Upper lobe of left lung (tissue), 4 donors: ENCODE measurements at regions not wholly inside any gene's neighbourhood (a gene's known extent, or its start where the extent isn't known, plus 50 kb on each side); places are given as distances from the start of the nearest gene placed in this dataset.

ENCODE experiments used
- EP300 ChIP-seq, 4 donors: sonication (generic); formaldehyde crosslinking; IDR thresholded peaks; one replicate each; pipeline ENCODE4 v1.5.1; 2017; ENCODE audit warnings: antibody characterized with exemption in 4 of 4, control low read depth in 2 of 4
- POLR2A ChIP-seq, 4 donors: fragments of 450-650 bp; IDR thresholded peaks; one replicate each; pipeline ENCODE4 v1.5.1; 2016 to 2017; ENCODE audit warnings: antibody characterized with exemption in 4 of 4, mild to moderate bottlenecking in 2 of 4
- POLR2AphosphoS5 ChIP-seq, 2 donors: sonication (generic); formaldehyde crosslinking; IDR thresholded peaks; one replicate each; pipeline ENCODE4 v1.5.1; 2017; ENCODE audit warnings: antibody characterized with exemption in 2 of 2
- TF ChIP-seq, protein P1 (sequence below), 6 experiments: fragments of 450-650 bp in 4 of 6; fragments of 200-600 bp in 2 of 6; sonication (generic) in 2 of 6; IDR thresholded peaks; one replicate each; pipeline ENCODE4 v1.5.1; 2016 to 2019; ENCODE audit warnings: antibody characterized with exemption in 6 of 6

DNA sequence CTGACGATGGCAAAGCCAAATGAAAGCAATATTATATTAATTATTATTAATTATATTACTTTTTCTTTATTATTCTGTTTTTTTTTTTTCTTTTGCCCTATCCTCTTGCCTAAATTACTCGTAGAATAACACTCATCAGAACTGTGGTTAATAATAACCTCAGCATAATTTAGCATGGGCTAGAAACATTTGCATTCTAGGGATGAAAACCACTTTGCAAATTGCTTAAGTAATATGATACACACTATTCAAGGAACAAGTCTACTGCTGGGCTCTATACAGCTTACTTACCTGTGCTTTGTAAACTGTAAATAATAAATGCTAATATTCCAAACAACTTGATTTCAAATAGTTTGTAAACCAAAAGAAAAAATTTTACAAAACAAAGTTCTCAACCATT is 375.8 kb downstream of the HGF start:
- no peak for TF ChIP-seq EP300 (IDR thresholded peaks at IDR 0.05)
- TF ChIP-seq, protein P1, sequence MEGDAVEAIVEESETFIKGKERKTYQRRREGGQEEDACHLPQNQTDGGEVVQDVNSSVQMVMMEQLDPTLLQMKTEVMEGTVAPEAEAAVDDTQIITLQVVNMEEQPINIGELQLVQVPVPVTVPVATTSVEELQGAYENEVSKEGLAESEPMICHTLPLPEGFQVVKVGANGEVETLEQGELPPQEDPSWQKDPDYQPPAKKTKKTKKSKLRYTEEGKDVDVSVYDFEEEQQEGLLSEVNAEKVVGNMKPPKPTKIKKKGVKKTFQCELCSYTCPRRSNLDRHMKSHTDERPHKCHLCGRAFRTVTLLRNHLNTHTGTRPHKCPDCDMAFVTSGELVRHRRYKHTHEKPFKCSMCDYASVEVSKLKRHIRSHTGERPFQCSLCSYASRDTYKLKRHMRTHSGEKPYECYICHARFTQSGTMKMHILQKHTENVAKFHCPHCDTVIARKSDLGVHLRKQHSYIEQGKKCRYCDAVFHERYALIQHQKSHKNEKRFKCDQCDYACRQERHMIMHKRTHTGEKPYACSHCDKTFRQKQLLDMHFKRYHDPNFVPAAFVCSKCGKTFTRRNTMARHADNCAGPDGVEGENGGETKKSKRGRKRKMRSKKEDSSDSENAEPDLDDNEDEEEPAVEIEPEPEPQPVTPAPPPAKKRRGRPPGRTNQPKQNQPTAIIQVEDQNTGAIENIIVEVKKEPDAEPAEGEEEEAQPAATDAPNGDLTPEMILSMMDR (IDR thresholded peaks at IDR 0.05): no peak
- TF ChIP-seq POLR2A (IDR thresholded peaks at IDR 0.05): no peak
- TF ChIP-seq POLR2AphosphoS5 (IDR thresholded peaks at IDR 0.05): no peak
